ENCODE measurements at regions not wholly inside any gene's neighbourhood (a gene's known extent, or its start where the extent isn't known, plus 50 kb on each side); places are given as distances from the start of the nearest gene placed in this dataset.

GRCh38 chr12:124381456-124382296 lies 86.8 kb downstream of the RFLNA start:
- TF ChIP-seq CTCF (IDR thresholded peaks at IDR 0.05) (no peak), ZFX (IDR thresholded peaks at IDR 0.05; ENCODE audit: borderline replicate concordance) (no peak)
